Limb (tissue), 2 donors: ENCODE measurements at regions not wholly inside any gene's neighbourhood (a gene's known extent, or its start where the extent isn't known, plus 50 kb on each side); places are given as distances from the start of the nearest gene placed in this dataset.
"Not testable (repeated sequence)": the region's sequence is repeated elsewhere in the genome, so short reads cannot be mapped to it uniquely, and the experiment has no call there.

Source experiments
- DNase-seq, 2 donors: peaks; one replicate each; pipeline ENCODE4 v3.0.0-alpha.2; 2016; ENCODE audit errors: extremely low spot score in 2 of 2

- not testable (repeated sequence) for DNase-seq
Observed at GRCh38 chr20:30508382-30508781, 749.1 kb upstream of the DEFB115 start.

GRCh38 chr20:30511322-30512030 lies 746.0 kb upstream of the DEFB115 start:
- no peak for DNase-seq

GRCh38 chr20:30513050-30513628 lies 744.3 kb upstream of the DEFB115 start:
- no peak for DNase-seq

GRCh38 chr20:30515915-30516314 lies 741.5 kb upstream of the DEFB115 start:
- DNase-seq: not testable (repeated sequence)

- not testable (repeated sequence) for DNase-seq
Observed at GRCh38 chr20:30518906-30519305, 738.6 kb upstream of the DEFB115 start.

GRCh38 chr20:30521686-30522415 lies 735.6 kb upstream of the DEFB115 start:
- DNase-seq: not testable (repeated sequence)

GRCh38 chr20:30524155-30524554 lies 733.3 kb upstream of the DEFB115 start:
- DNase-seq: not testable (repeated sequence)

- DNase-seq: not testable (repeated sequence)
Observed at GRCh38 chr20:30524761-30525160, 732.7 kb upstream of the DEFB115 start.

GRCh38 chr20:30533653-30534052 lies 723.8 kb upstream of the DEFB115 start:
- not testable (repeated sequence) for DNase-seq

GRCh38 chr20:30537459-30537858 lies 720.0 kb upstream of the DEFB115 start:
- DNase-seq: not testable (repeated sequence)

- DNase-seq: not testable (repeated sequence)
Observed at GRCh38 chr20:30540330-30541069, 717.0 kb upstream of the DEFB115 start.

- not testable (repeated sequence) for DNase-seq
Observed at GRCh38 chr20:30551236-30551635, 706.2 kb upstream of the DEFB115 start.

GRCh38 chr20:30556797-30557196 lies 700.7 kb upstream of the DEFB115 start:
- not testable (repeated sequence) for DNase-seq

- DNase-seq: not testable (repeated sequence)
Observed at GRCh38 chr20:30565086-30565485, 692.4 kb upstream of the DEFB115 start.

GRCh38 chr20:30569867-30570266 lies 687.6 kb upstream of the DEFB115 start:
- not testable (repeated sequence) for DNase-seq

- not testable (repeated sequence) for DNase-seq
Observed at GRCh38 chr20:30570622-30571021, 686.8 kb upstream of the DEFB115 start.

GRCh38 chr20:30574337-30574736 lies 683.1 kb upstream of the DEFB115 start:
- not testable (repeated sequence) for DNase-seq

- DNase-seq: not testable (repeated sequence)
Observed at GRCh38 chr20:30579069-30579468, 678.4 kb upstream of the DEFB115 start.

GRCh38 chr20:30579824-30580438 lies 677.5 kb upstream of the DEFB115 start:
- peak in 1 of 2 donors; percentile 40 for DNase-seq

- DNase-seq: not testable (repeated sequence)
Observed at GRCh38 chr20:30581839-30582238, 675.6 kb upstream of the DEFB115 start.

- not testable (repeated sequence) for DNase-seq
Observed at GRCh38 chr20:30584403-30584802, 673.1 kb upstream of the DEFB115 start.
